ENCODE measurements at regions not wholly inside any gene's neighbourhood (a gene's known extent, or its start where the extent isn't known, plus 50 kb on each side); places are given as distances from the start of the nearest gene placed in this dataset.

GRCh38 chr10:117078168-117078837, 59.8 kb downstream of the VAX1 start:
- no peak for DNase-seq

DNA sequence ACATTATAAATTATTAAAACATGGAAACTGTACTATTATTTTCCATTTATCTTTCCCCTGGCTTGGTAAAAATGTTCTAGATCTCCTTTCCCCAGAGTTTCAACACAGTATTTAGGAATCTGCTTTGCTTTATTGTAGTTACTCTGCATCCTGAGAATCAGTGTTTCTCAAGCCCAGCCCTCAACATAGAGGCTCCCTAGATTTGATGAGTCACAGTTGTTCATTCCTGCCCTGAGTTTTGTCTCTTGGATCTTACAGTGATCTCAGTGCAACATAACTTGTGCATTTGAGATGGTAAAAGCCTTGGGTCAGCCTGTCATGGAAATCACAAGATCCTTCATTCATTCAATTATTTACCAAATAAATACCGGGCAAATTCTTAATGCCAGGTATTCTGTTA, 63.0 kb downstream of the VAX1 start:
- peak; percentile 20 for DNase-seq

- peak; percentile 86 for DNase-seq
Measured at GRCh38 chr10:117074621-117075020, 63.4 kb downstream of the VAX1 start.

- DNase-seq: no peak
Measured at GRCh38 chr10:117071286-117072050, 66.5 kb upstream of the SHTN1 start.

Measured in NCI-H69 (cell line).